NCI-H2227 treated with DMSO at 0.1 percent for 48 hours (cell line): ENCODE measurements at regions not wholly inside any gene's neighbourhood (a gene's known extent, or its start where the extent isn't known, plus 50 kb on each side); places are given as distances from the start of the nearest gene placed in this dataset.
"Not testable (repeated sequence)": the region's sequence is repeated elsewhere in the genome, so short reads cannot be mapped to it uniquely, and the experiment has no call there.

ENCODE experiments used
- DNase-seq: peaks from one replicate; lab custom pipeline; 2025; lab: John Stamatoyannopoulos, UW

DNA sequence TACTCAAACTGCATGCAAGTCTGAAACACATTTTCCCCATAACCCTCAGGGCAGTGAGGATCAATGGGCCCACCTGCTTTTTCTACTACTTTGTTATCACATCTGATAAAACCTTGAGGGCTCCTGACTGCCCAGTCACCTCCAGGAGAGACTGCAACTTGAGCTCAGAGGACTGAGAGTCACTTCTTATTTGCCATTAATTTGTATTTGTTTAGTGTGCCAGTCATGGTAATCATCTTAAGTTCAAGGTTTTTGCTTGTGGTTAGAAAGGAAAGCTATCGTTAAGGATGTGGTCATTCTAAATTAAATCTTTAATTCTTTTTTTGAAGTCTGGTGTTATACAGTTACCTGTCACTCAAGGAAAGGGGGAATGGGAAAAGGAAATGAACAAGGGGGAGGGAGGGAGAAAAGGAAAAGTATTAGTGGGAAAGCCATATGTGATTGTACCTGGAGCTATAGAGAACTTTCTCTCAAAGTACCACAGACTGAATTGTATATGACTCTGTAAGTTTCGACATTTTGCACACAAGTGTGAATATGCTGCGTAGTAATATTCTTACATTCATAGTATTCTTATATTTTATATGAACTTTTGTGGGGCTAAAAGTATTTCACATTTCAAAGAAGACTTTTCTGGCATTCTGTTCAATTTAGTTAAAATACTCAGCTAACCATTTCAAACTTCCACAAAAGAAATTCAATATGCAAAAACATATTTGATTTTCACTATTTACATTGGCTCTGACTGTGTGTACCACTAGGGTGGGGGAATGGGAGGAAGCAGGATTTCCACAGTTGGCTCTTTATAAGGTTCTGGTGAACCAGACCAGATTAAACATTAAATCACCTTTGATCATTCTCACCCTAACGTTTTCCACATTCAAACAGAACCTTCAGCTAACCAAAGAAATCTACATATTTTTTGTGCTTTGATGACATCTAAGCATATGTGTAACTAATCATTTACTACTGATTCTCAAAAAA, 166.5 kb upstream of the ATP11B start:
- no peak for DNase-seq

DNA sequence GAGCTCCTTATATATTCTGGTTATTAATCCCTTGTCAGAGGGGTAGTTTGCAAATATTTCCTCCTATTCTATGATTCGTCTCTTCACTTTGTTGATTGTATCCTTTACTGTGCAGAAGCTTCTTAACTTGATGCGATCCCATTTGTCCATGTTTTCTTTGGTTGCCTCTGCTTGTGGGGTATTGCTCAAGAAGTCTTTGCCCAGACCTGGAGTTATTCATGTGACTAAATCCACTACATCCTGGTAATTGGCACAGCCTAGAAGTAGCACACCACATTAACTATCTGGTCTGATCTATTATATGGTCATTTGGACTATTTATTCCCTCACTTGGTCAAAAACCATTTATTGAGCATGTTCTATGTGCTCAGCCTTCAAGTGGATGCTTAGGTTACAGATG, 164.8 kb upstream of the ATP11B start:
- DNase-seq, result no peak

DNA sequence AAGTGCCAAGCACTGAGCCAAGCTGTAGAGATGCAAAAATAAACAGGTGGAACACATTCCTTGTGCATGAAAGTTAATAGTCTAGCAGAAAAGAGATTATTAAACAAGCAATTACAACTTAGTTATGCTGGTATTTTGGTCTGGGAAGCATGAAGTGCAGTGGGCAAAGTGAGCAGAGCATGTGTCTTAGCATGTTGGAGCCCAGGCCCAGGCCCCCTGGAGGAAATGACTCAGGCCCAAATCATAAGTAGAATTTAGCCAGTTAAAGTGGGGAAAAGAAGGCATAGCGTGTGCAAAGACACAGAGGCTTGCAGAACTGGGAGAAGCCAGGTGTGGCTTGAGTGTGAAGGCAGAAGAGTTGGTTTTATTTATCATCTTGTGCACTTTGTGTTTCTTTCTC, 163.8 kb upstream of the ATP11B start:
- no peak for DNase-seq

DNA sequence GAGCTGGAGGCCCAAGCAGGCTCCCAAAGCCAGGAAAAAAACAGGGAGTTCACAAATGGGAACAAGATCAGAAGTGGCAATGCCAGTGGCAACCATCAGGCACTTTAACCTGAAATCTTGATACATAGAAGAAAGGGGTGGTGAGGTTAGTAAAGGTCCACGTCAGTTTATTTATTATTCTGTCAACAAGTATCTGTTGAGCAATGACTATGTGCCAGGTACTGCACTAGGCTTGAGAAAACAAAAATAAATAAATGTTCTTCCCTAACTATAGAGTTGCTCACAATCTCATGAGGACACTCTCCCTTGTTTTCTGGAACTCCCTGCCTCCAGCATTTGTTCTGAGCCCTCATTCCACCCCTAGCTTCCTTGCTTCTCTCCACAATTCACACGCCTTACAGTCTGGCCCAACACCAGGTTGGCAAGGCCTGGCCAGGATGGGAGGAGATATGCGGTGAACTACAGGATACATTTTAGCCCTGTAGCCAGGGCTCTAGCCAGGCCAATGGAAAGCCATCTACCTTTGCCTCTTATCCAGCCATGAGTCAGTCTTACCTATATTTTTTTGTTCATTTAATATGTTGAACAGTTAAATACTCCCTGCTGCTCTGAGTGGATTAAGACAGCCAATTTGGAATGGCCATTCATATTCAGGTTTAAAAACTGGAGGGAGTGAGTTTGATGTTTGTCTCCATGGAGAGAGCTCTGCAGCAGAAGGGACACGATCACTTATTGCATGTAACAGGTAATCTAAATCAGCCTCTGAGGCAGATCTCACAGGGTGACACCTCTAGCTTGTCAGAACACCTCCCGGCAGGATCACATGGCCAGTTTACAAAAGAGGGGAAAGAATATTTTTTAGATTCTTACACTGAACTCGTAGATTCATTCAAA, 161.9 kb upstream of the ATP11B start:
- no peak for DNase-seq

DNA sequence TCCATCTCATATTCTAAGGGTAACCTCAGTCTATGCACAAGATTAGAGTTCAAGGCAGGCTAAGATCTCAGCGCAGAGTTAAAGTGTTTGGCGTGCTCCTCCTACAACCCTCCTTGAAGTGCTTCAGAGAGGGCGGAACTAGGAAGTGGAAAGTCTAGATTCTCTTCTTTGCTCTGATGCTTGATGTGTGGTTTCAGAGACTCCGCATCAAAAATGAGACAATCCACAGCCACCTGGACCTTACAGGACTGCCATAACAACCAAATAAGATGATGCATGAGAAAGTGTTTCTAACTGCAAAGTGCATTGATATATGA, 161.3 kb upstream of the ATP11B start:
- DNase-seq, result no peak

DNA sequence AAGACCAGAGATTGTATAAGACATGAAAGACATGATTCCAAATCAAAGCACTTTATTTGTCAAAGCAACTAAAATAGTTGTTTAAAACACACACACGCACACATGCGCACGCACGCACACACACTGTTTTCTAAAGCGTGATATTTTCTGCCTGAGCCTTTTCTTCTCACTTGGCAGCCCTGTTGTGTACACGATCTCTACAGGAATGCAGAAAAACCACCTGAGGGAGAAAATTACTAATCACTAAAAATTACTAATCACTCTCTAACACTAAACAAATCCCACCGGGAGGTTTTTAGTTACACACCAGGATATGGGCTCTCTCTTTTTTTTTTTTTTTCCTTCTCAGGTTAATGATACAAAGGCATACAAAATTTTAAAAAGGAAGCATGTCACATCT, 160.1 kb upstream of the ATP11B start:
- DNase-seq, result no peak

DNA sequence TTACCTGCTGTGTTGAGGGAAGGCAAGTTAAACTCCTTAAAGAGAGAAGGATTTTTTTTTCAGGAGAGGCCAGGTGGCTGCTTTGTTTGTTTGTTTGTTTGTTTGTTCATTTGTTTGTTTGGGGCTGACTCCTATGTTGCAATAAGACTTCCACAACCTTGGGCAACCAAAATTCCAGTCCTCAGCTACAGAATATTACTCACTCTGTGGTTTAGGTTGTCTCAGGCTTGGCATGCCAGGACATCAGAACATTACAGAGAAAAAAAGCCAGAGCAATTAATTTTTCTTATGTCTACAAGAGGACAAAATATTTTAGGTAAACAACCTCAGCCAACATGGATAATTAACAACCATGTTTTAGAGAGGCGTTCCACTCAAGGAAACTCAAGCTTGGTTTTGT, 156.7 kb upstream of the ATP11B start:
- DNase-seq, result no peak

DNA sequence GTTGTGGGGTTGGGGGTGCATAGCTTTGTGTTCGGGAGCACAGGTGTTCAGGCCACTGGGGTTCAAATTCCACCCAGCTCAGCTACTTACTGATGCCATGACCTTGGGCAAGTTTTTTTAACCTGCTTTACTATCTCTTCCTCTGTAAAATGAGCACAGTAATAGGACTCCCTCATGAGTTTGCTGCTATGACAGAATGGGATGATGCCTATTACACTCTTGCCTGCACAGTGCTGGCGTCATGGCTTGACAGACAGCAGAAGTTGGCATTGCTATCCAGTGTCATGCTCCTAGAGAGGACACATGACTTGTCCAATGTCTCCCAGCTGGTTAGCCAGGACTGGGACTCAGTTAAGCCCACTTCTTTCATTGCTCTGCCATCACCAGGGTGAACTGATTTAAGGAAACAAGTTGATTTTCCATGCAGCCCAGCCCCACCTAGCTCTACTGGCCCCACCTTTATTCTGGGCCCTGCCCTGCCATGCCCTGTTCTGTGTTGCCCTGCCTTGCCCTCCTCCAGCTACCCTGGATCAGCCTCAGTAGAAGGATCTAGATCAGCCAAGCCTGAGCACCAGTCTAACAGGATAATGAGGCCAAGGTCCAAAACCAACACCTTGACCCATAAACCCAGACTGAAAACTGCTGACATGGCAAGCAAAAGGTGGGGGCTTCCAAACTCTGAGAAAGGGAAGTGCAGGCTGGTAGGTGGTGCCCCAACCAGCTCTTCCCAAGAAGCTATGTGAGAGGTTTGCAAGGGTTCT, 155.8 kb upstream of the ATP11B start:
- no peak for DNase-seq

DNA sequence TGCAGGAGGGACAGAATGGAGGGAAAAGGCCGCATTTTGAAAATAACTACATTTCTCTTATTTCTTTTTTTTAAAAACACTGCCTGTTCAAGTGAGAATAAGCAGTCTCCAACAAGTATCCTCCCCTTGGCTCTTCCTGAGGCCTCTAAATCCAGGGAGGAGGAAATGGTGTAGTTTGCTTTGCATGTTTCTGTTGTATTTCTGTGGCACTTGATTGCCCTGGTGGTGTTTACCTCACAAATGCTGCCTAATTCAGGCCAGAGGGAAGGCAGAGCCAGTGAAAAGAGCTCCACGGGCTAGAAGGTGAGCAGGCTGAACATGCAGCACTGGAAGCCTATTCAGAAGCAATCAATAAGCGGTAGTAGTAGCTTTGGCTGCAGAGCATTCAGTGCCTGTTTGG, 149.3 kb upstream of the ATP11B start:
- DNase-seq, result no peak

DNA sequence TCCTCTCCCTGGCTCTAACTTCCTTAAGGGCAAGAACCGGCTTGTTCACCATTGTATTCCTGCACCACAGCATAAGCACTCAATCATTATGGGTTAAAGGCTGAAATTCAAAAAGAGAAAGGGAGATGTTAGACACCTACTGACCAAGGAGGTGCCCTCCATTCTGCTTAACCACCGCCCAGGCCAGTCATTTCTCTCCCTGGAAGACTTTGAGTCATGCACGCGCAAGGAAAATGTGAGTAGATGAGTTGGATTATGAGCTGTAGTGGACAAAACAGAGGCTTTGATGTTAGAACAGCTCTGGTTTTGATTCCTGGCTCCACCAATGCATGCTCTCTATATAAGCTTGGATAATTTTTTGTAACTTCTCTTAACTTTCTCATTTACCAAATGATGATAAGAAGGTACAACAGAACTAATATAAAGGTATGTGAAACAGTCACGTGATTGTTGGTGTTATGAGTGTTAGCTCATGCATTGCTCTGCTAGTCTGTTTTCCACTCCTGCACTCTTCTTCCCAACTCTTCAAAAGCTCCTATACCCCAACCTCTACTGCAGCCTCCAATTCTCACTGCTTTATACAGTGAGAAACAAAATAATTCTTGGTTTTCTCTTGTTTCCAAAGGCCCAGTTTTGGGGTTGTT, 148.4 kb upstream of the ATP11B start:
- no peak for DNase-seq

DNA sequence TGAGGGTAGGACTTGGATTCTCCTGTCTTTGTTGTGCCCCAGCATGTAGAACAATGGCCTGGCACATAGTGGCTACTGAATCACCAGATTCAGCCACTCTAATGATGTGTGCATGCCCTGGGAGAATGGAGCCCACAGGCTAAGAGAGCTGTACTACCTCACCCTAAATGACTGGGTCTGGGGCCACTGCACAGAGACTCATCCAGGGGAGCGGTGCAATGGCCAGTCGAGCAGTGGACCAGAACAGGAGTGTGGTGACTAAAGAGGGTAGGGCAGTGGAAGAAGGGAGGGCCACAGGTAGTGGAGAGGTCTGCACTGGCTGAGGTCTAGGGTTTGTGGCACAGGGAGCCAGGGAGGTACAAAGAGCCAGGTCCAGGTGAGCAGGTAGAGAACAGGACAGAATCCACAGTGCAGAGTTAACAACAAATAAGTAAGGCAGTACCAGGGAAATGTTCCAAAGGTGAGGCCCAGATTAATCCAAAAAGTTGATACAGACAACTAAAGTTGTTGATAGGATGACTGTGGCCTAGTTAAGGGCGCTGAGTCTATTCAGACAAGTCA, 142.7 kb upstream of the ATP11B start:
- DNase-seq, result no peak

DNA sequence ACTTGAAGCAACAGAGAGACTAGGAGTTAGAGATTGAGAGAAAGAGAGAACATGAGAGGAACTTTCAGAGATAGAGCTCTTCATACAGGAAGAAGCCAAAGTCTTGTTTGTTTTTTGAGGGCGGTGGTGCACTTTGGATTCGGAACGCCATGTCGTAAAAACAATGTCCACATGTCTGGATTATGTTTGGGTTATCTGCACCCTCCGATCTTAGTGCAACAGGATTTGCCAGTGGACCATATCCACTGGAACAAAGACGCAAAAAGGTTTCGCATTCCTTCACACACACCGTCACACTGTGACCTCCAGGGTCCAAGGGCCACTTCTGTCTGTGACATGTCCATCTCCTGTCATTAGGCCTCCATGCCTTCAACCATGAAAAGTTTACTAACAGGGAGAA, 141.8 kb upstream of the ATP11B start:
- no peak for DNase-seq

DNA sequence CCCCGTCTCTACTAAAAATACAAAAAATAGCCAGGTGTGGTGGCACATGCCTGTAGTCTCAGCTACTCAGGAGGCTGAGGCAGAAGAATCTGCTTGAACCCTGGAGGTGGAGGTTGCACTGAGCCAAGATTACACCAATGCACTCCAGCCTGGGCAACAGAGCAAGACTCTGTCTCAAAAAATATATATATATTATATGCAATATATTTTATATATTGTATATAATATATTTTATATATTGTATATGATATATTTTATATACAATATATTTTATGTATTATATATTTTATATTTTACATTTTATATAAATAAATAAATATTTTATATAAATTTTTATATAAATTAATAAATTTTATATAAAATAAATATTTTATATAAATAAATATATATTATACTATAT, 140.2 kb upstream of the ATP11B start:
- DNase-seq, result not testable (repeated sequence)

DNA sequence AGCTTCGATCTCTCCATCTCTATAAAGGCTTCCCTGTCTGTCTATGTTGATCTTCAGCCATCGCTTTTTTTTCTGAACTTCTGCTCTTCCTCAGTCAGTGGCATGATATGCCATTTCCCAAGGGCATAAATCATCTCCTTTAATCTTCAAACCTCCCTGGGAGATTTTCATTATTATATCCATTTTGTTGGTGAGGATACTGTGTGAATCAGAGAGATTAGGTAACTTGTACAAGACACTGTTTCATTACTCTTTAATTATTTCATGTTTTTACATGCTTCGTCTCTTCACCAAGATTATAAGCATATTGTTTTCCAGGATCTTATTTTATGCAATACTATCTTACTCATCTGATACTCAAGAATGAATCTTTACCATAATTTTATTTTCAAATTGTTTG, 124.8 kb upstream of the ATP11B start:
- no peak for DNase-seq

DNA sequence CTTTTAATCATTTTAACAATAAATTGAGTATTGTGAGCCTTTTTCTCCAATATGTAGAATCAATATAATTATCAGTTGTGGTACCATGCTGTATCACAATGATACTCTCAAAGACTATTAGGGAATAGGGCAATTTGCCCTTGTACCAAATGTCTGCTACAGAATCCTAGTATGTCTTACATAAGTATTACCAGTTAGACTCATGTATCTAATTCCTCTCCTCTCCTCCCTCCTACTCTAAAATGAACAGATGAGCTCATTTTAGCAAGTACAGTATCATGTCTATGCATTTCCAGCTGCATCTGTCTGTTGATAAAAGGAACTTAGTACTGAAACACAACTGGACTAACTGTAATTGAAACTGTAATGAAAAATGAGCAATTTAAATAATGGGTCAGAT, 124.3 kb upstream of the ATP11B start:
- no peak for DNase-seq

DNA sequence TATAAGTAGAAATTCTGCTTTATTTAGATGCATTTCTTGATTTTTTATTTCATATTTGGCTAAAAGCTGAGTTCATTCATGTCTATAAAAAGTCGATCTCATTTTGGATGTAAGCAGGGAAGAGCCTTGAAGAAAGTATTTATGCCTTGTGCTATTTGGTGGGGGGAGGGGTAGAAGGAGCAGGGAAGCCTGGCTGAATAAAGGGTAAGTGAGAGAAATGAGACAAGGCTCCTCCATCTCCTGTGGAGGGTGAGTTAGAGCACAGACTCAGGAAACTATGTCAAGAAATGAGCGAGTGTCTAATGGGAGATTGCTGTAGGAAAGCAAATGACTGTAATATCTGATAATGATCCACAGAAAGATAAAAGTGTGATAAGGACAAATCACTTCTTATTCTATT, 121.8 kb upstream of the ATP11B start:
- DNase-seq, result no peak

DNA sequence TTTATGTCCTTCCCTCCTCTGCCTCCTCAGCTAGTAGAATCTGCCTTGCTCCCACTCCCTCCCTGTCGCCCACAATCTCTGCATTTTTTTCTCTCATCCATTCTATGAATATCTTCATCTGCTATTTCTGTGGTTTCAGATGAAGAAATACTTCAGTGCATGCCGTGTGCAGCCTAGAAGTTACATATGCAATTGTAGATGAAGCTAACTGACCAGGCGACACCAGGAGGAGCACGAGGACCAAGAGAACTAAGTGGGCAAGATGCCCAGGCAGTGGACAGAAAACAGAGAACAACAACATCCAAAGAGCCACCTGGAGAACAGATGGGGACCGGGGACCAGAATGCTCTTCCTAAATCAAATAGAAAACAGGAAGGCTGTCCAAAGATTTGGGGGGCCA, 121.4 kb upstream of the ATP11B start:
- no peak for DNase-seq

DNA sequence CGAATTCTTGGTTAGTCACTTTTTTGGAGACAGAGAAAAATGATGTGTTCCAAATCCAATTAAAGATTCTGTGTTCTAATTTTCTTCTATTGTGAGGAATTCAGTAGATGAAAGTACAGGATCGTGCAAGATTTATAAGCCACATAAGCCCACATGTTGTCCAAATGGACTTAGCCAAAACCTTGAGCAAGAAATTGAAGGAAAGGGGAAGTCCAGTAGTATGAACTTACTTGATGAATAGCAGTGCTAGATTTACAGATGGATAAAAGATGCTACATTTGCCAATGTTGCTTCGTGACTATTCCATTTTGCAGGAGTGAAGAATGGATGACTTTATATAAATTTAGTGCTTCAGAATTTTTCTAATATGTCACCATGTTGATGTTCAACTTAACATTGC, 120.0 kb upstream of the ATP11B start:
- DNase-seq, result no peak

DNA sequence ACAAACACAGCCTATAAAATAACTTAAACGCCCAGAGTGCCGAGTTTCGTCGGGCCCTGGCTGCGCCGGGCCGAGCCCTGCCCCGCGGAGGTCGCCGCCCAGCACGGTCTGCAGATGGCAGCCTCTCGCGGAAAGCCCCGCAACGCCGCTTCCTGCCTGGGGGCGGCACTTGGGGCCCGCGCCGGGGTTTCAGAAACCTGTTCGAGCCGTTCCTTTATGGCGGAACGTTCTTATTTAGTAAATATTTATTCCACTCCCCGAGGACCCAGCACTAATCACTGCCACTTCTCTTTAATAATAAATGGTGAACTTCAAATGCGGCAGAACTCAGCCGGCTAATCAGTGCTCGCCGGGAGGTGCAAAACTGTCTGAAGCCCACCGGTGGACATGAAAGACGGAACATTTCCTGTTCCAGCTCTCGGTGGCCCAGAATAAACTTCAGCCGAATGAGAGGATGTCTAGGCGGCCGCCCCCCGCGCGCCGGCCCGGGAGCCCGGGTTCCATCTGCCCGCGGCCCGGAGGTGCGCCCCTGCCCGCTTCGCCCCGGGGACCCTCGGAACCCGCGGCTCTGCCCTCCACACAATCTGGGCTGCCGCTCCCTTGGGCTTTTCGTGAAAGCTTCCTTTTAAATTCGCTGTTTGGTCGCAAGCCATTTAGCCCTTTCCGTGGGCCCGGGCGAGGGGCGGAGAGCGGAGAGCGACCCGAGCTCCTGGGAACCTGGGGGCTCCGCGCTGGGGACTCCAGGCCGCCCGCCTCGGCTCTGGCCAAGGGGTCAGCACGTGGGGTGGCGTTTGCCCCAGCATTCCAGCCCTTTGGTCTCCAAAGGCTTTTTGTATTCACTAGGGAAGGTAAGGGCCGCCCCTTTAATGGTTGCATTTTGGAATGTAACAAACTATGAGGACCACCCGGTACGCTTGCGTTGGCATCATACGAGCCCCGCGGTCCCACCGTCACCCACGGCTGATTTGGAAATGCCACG, 110.8 kb upstream of the ATP11B start:
- DNase-seq, result peak; percentile 34

DNA sequence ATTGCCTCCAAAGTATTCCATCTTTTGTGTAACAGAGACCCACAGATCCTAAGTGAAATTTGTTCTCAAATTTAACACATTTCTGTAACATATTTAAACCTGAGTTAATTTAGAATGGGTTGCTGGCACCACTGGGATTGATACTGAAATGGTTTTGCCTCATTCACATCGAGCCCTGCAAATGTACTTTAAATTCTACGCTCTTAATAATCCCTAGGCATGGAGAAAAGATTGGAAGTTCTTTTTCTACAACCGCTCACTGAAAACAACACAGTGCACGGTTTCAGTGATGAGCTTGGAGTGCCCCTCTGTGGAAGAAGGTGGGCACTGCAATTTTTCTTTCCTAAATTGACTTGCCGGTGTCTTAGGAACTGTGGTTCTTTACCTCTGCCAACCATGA, 109.9 kb upstream of the ATP11B start:
- peak; percentile 68 for DNase-seq
